ENCODE measurements at regions not wholly inside any gene's neighbourhood (a gene's known extent, or its start where the extent isn't known, plus 50 kb on each side); places are given as distances from the start of the nearest gene placed in this dataset.

DNA sequence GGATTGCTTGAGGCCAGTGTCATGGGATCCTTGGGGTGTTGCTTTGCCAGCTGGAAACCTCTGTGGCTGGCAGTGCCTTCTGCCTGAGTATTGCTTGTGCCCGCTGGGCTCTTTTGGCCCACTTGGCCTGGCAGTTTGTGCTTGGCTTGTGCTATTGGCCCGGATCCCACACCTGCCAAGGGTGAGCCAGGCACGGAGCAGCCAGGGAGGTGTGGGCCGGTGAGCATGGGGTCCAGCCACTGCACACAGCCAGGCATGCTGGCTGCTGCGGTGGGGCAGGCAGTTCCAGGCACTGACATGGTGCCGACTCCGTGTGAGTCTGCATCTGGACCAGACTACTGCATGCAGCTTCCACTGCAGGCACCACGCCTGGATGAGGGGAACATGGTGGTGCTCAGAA lies 62.5 kb upstream of the SYNCRIP start:
- H3K4me3 ChIP-seq = no peak overlapping the region
- H3K27me3 ChIP-seq = no peaks in the 10 kb centered on the region
- H3K9me3 ChIP-seq = no peaks in the 10 kb centered on the region
- H3K27ac ChIP-seq = no peak overlapping the region
- DNase-seq = no peak
- no peaks in the 10 kb centered on the region for H3K36me3 ChIP-seq
- no peak for TF ChIP-seq POLR2A (IDR thresholded peaks at IDR 0.05)
- TF ChIP-seq, protein P1, sequence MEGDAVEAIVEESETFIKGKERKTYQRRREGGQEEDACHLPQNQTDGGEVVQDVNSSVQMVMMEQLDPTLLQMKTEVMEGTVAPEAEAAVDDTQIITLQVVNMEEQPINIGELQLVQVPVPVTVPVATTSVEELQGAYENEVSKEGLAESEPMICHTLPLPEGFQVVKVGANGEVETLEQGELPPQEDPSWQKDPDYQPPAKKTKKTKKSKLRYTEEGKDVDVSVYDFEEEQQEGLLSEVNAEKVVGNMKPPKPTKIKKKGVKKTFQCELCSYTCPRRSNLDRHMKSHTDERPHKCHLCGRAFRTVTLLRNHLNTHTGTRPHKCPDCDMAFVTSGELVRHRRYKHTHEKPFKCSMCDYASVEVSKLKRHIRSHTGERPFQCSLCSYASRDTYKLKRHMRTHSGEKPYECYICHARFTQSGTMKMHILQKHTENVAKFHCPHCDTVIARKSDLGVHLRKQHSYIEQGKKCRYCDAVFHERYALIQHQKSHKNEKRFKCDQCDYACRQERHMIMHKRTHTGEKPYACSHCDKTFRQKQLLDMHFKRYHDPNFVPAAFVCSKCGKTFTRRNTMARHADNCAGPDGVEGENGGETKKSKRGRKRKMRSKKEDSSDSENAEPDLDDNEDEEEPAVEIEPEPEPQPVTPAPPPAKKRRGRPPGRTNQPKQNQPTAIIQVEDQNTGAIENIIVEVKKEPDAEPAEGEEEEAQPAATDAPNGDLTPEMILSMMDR (IDR thresholded peaks at IDR 0.05) = no peak
- H3K4me1 ChIP-seq = no peaks in the 10 kb centered on the region

DNA sequence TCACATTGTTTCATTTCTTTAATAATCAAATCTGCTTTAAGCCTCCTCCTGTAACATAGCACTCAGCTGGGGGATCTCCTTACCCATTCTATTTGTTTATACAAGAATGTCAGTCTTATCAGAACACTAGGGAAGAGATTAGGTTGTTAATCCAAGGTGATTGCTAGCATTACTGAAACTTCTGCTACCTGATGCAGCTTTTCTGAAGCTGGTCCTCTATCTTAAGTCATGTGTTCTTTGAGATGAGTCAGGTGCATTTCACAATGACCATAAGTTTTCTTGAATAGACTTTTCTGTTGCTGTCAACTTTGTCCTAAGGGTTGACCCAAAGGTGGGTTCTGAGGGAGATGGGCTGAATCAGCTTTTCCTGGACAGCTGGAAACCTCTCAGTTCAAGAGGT lies 60.7 kb upstream of the SYNCRIP start:
- Histone ChIP-seq H3K36me3 (no peaks in the 10 kb centered on the region), H3K4me1 (no peaks in the 10 kb centered on the region), H3K9me3 (no peaks in the 10 kb centered on the region), H3K27ac (no peak overlapping the region), H3K4me3 (no peak overlapping the region), H3K27me3 (no peaks in the 10 kb centered on the region)
- DNase-seq = no peak
- TF ChIP-seq, protein P1 (IDR thresholded peaks at IDR 0.05) = no peak
- TF ChIP-seq POLR2A (IDR thresholded peaks at IDR 0.05) = no peak

Small RNAs in the stretch of these regions (small RNA-seq; reads per million reads assigned to genes)
- 0 reads per million in 2 donors for gene RF00019
- 0.12 to 0.13 reads per million in 2 donors for gene RN7SL643P
- gene RNU4-12P = 0 reads per million in 2 donors
- 0 reads per million in 2 donors for gene RNU4-72P
- gene SMIM11P1 = 0 reads per million in 2 donors
